HL-60 (cell line): ENCODE measurements at regions not wholly inside any gene's neighbourhood (a gene's known extent, or its start where the extent isn't known, plus 50 kb on each side); places are given as distances from the start of the nearest gene placed in this dataset.

Experiments used
- DNase-seq, 2 experiments: peaks; one replicate each; pipeline ENCODE4 v3.0.0-alpha.2; 2010 to 2020; ENCODE audit warnings: low read depth in 1 of 2, low spot score in 1 of 2
- H3K27ac ChIP-seq: fragments of 250-450 bp; sonication (Bioruptor Pico); replicated peaks from 2 replicates; pipeline ENCODE4 v1.5.1; 2020; ENCODE audit warnings: mild to moderate bottlenecking, moderate library complexity
- H3K27me3 ChIP-seq: fragments of 250-450 bp; sonication (Bioruptor Pico); 2 replicates; pipeline ENCODE4 v1.5.1; 2021; ENCODE audit warnings: mild to moderate bottlenecking, moderate library complexity; ENCODE audit not compliant: insufficient read depth, poor library complexity, severe bottlenecking
- H3K4me3 ChIP-seq: replicated peaks from 2 replicates; pipeline ENCODE4 v1.5.1; 2011; ENCODE audit warnings: mild to moderate bottlenecking, control low read depth, low read length; ENCODE audit not compliant: insufficient read depth
- GABPA ChIP-seq: IDR thresholded peaks from 2 replicates; pipeline ENCODE4 v1.6.1; 2012; ENCODE audit warnings: low read depth
- POLR2AphosphoS5 ChIP-seq: IDR thresholded peaks from 2 replicates; pipeline ENCODE4 v1.6.1; 2012; ENCODE audit warnings: low read depth
- SPI1 ChIP-seq: IDR thresholded peaks from 2 replicates; pipeline ENCODE4 v1.6.1; 2012; ENCODE audit warnings: low read depth, mild to moderate bottlenecking, borderline replicate concordance
- TF ChIP-seq, protein P1 (sequence below): IDR thresholded peaks from one replicate; pipeline ENCODE4 v1.5.1; 2011; ENCODE audit warnings: low read length, control low read depth, inconsistent platforms; ENCODE audit not compliant: insufficient read depth
- TF ChIP-seq, protein P2 (sequence below): IDR thresholded peaks from 2 replicates; pipeline ENCODE4 v1.6.1; 2012; ENCODE audit warnings: low read depth; ENCODE audit not compliant: insufficient replicate concordance

- Histone ChIP-seq H3K27me3 (no peaks in the 10 kb centered on the region), H3K4me3 (no peak overlapping the region), H3K27ac (no peak overlapping the region)
- TF ChIP-seq, protein P1, sequence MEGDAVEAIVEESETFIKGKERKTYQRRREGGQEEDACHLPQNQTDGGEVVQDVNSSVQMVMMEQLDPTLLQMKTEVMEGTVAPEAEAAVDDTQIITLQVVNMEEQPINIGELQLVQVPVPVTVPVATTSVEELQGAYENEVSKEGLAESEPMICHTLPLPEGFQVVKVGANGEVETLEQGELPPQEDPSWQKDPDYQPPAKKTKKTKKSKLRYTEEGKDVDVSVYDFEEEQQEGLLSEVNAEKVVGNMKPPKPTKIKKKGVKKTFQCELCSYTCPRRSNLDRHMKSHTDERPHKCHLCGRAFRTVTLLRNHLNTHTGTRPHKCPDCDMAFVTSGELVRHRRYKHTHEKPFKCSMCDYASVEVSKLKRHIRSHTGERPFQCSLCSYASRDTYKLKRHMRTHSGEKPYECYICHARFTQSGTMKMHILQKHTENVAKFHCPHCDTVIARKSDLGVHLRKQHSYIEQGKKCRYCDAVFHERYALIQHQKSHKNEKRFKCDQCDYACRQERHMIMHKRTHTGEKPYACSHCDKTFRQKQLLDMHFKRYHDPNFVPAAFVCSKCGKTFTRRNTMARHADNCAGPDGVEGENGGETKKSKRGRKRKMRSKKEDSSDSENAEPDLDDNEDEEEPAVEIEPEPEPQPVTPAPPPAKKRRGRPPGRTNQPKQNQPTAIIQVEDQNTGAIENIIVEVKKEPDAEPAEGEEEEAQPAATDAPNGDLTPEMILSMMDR: no peak
- DNase-seq: no peak
Measured at GRCh38 chr14:66240105-66240504, 246.1 kb upstream of the CCDC196 start.

DNA sequence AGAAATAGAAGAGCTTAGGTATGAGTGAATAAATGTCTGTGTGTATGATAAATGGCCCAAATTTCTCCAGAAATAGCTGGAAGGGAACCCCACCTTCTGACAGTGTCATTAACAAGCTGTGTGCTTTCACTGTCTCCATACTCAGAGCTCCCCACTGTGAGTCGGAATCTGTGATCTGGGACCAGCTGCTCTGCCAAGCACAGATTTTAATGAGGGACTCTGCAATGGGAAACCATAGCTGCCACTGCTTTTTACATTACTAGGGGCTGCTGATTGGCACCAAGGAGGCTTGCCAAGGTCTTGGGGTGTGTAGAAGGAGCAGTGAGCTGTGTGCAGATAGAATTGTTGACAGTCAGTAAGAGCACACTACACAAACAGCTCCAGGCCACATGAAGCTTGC lies 244.2 kb upstream of the CCDC196 start:
- no peaks in the 10 kb centered on the region for H3K27me3 ChIP-seq
- H3K27ac ChIP-seq: no peak overlapping the region
- TF ChIP-seq GABPA (no peak), SPI1 (no peak)
- TF ChIP-seq, protein P2, sequence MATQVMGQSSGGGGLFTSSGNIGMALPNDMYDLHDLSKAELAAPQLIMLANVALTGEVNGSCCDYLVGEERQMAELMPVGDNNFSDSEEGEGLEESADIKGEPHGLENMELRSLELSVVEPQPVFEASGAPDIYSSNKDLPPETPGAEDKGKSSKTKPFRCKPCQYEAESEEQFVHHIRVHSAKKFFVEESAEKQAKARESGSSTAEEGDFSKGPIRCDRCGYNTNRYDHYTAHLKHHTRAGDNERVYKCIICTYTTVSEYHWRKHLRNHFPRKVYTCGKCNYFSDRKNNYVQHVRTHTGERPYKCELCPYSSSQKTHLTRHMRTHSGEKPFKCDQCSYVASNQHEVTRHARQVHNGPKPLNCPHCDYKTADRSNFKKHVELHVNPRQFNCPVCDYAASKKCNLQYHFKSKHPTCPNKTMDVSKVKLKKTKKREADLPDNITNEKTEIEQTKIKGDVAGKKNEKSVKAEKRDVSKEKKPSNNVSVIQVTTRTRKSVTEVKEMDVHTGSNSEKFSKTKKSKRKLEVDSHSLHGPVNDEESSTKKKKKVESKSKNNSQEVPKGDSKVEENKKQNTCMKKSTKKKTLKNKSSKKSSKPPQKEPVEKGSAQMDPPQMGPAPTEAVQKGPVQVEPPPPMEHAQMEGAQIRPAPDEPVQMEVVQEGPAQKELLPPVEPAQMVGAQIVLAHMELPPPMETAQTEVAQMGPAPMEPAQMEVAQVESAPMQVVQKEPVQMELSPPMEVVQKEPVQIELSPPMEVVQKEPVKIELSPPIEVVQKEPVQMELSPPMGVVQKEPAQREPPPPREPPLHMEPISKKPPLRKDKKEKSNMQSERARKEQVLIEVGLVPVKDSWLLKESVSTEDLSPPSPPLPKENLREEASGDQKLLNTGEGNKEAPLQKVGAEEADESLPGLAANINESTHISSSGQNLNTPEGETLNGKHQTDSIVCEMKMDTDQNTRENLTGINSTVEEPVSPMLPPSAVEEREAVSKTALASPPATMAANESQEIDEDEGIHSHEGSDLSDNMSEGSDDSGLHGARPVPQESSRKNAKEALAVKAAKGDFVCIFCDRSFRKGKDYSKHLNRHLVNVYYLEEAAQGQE: no peak
- no peak overlapping the region for H3K4me3 ChIP-seq
- no peak for DNase-seq

GRCh38 chr14:66244834-66245233 lies 241.3 kb upstream of the CCDC196 start:
- no peak overlapping the region for H3K27ac ChIP-seq
- no peak for DNase-seq
- TF ChIP-seq, protein P1: no peak
- TF ChIP-seq POLR2AphosphoS5: no peak
- no peaks in the 10 kb centered on the region for H3K27me3 ChIP-seq
- no peak overlapping the region for H3K4me3 ChIP-seq

DNA sequence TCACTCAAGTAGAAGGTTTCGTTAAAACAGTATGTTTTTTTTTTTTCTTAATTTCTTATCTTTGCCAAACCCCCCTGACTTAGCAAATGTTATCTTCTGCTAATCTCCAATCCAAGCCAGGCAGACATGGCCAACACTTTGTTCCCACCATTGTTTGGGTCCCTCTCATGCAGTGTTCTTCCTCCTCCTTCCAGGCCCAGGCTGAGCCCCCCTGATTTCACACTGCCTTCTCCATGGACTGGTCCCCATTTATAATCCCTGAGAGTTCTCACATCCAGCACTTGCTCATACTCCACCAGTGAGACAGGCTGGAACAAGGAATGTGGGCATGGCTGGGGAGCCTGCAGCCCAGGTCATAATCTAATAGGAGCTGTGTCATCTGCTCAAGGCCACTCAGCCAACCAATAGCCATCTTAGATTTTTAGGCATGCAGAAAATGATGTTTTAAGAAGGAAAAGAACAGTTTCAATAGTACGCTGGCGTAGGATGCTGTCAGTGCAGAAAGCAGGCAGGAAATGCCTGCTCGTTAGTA lies 238.4 kb upstream of the CCDC196 start:
- no peak for TF ChIP-seq SPI1
- TF ChIP-seq, protein P1: no peak
- TF ChIP-seq, protein P2: no peak
- no peak for TF ChIP-seq POLR2AphosphoS5
- Histone ChIP-seq H3K27me3 (no peaks in the 10 kb centered on the region), H3K4me3 (no peak overlapping the region), H3K27ac (no peak overlapping the region)
- no peak for DNase-seq
